ENCODE measurements at regions not wholly inside any gene's neighbourhood (a gene's known extent, or its start where the extent isn't known, plus 50 kb on each side); places are given as distances from the start of the nearest gene placed in this dataset.

DNA sequence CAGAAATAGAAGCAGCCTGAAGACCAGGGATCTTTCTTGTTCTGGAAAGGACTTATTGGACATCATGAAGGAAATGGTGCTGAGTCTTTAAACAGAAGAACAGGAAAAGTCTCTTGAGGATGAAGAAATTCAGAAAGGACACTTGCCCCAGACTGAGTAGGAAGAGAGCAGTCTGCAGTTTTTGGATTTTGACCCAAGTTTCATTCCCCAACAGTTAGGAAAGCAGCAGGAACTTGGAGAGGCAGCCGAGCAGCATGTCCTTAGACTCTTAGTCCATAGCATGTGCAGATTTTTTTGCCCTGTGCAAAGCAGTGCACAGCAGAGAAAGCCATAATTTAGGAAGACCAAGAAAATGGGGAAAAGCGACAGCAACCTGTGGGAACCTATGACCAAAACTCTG is 927.2 kb upstream of the AUTS2 start:
- H3K4me3 ChIP-seq (ENCODE audit: low read length in 2 of 2): no peak overlapping the region
- no peaks in the 10 kb centered on the region for H3K27me3 ChIP-seq (ENCODE audit: control insufficient read depth in 2 of 2, insufficient read depth in 1 of 2, low read length in 1 of 2)
- H3K4me1 ChIP-seq (ENCODE audit: control insufficient read depth in 2 of 2, insufficient read depth in 2 of 2, low read length in 2 of 2): no peaks in the 10 kb centered on the region
- no peak overlapping the region for H3K27ac ChIP-seq (ENCODE audit: low read depth in 1 of 2, low read length in 1 of 2)
- H3K36me3 ChIP-seq (ENCODE audit: control insufficient read depth in 2 of 2, insufficient read depth in 2 of 2, low read length in 1 of 2): no peaks in the 10 kb centered on the region
- H3K9me3 ChIP-seq (ENCODE audit: control insufficient read depth in 2 of 2, insufficient read depth in 1 of 2, low read length in 1 of 2): peaks cover 4 to 7% of the 10 kb centered on the region in 2 donors
- WGBS: 89% methylated on average over 2 of the region's 2 CpGs
- DNase-seq (ENCODE audit: low read depth in 6 of 9, low spot score in 9 of 9): no peak

DNA sequence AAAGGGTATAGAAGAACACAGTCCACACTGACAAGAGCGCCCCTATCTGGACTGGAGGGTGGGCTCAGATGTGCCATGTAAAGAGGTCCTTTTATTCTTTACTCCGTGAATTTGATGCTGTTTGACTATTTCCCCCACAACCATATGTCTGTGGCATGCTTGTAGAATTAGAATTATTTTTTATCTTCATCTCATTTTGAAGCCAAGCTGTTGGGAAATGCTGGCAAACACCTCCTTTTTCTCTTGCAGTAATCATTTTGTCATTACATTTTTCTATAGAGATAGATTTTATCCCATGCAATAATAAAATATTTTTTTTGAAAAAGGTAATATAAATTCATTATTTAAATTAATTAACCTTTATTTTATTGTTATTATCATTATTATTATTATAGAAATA is 926.6 kb upstream of the AUTS2 start:
- H3K4me3 ChIP-seq (ENCODE audit: low read length in 2 of 2): no peak overlapping the region
- H3K36me3 ChIP-seq (ENCODE audit: control insufficient read depth in 2 of 2, insufficient read depth in 2 of 2, low read length in 1 of 2): no peaks in the 10 kb centered on the region
- H3K9me3 ChIP-seq (ENCODE audit: control insufficient read depth in 2 of 2, insufficient read depth in 1 of 2, low read length in 1 of 2): peaks cover 4 to 7% of the 10 kb centered on the region in 2 donors
- no peaks in the 10 kb centered on the region for H3K27me3 ChIP-seq (ENCODE audit: control insufficient read depth in 2 of 2, insufficient read depth in 1 of 2, low read length in 1 of 2)
- DNase-seq (ENCODE audit: low read depth in 6 of 9, low spot score in 9 of 9): no peak
- H3K4me1 ChIP-seq (ENCODE audit: control insufficient read depth in 2 of 2, insufficient read depth in 2 of 2, low read length in 2 of 2): no peaks in the 10 kb centered on the region
- WGBS: 93% methylated on average over 2 of the region's 2 CpGs
- no peak overlapping the region for H3K27ac ChIP-seq (ENCODE audit: low read depth in 1 of 2, low read length in 1 of 2)

GRCh38 chr7:68674826-68675225 is 923.4 kb upstream of the AUTS2 start:
- Histone ChIP-seq H3K9me3 (ENCODE audit: control insufficient read depth in 2 of 2, insufficient read depth in 1 of 2, low read length in 1 of 2) (peaks cover 4 to 17% of the 10 kb centered on the region in 2 donors), H3K27me3 (ENCODE audit: control insufficient read depth in 2 of 2, insufficient read depth in 1 of 2, low read length in 1 of 2) (no peaks in the 10 kb centered on the region), H3K4me3 (ENCODE audit: low read length in 2 of 2) (no peak overlapping the region), H3K27ac (ENCODE audit: low read depth in 1 of 2, low read length in 1 of 2) (no peak overlapping the region), H3K4me1 (ENCODE audit: control insufficient read depth in 2 of 2, insufficient read depth in 2 of 2, low read length in 2 of 2) (no peaks in the 10 kb centered on the region), H3K36me3 (ENCODE audit: control insufficient read depth in 2 of 2, insufficient read depth in 2 of 2, low read length in 1 of 2) (no peaks in the 10 kb centered on the region)
- no peak for DNase-seq (ENCODE audit: low read depth in 6 of 9, low spot score in 9 of 9)
- WGBS: 91% methylated on average over 3 of the region's 3 CpGs

DNA sequence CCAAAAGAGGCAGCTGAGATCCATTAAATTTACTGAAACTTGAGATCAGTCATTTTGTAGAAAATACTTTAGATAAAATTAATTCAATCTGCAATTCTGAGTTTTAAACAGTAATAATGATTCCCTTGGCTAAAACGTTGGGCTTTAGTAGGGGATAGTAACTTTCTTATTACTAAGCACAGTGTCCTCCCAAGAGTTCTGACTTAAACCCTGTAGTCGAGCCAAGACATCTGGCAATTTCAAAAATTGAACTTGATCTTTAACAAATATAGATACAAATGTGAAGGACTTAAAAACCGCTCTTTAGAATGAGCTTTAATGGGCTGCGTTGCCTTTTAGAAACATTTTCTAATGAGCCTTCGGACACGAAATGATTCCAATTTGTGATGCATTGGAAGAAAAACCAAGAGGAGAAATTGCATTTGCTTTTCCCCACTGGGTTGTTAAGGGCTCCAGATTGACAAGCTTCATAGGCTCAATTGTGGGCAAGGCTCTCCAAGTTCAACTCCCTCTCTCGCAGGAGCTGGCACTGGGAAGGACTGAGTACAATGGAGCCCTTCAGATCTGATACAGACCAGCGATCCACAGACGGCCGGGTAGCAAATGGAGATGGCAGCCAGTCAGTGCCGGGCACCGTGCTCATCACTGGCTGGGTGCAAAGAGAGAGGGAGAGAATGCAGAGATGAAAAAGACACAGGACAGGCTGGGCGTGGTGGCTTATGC is 921.3 kb upstream of the AUTS2 start:
- DNase-seq (ENCODE audit: low read depth in 6 of 9, low spot score in 9 of 9): no peak
- H3K4me3 ChIP-seq (ENCODE audit: low read length in 2 of 2): no peak overlapping the region
- no peaks in the 10 kb centered on the region for H3K4me1 ChIP-seq (ENCODE audit: control insufficient read depth in 2 of 2, insufficient read depth in 2 of 2, low read length in 2 of 2)

DNA sequence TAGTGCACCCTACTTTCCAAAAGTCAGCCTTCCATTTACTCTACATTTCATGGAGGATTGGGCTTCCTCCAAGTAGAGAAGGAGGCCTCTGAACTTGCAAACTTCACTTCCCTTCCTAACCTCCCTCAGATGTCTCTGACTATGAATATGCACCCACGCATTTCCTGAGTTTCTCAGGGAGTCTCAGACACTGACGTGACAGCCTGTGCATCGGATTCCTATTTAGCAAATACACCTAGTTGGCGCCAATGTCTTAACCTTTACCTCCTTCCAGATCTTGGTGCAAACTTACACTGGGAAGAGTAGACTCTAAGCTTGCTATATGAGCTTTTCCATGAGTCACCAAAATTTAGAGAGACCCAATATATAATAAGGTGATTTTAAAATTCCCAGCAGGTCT is 920.1 kb upstream of the AUTS2 start:
- Histone ChIP-seq H3K9me3 (ENCODE audit: control insufficient read depth in 2 of 2, insufficient read depth in 1 of 2, low read length in 1 of 2) (peaks cover 1 to 16% of the 10 kb centered on the region in 2 donors), H3K4me1 (ENCODE audit: control insufficient read depth in 2 of 2, insufficient read depth in 2 of 2, low read length in 2 of 2) (no peaks in the 10 kb centered on the region), H3K4me3 (ENCODE audit: low read length in 2 of 2) (no peak overlapping the region), H3K27me3 (ENCODE audit: control insufficient read depth in 2 of 2, insufficient read depth in 1 of 2, low read length in 1 of 2) (no peaks in the 10 kb centered on the region), H3K36me3 (ENCODE audit: control insufficient read depth in 2 of 2, insufficient read depth in 2 of 2, low read length in 1 of 2) (no peaks in the 10 kb centered on the region), H3K27ac (ENCODE audit: low read depth in 1 of 2, low read length in 1 of 2) (no peak overlapping the region)
- DNase-seq (ENCODE audit: low read depth in 6 of 9, low spot score in 9 of 9): no peak
- 84% methylated on average over 4 of the region's 4 CpGs for WGBS

More for the DNA sequence above, 921.3 kb upstream of the AUTS2 start:
- WGBS: 93% methylated on average over 13 of the region's 13 CpGs
- H3K36me3 ChIP-seq (ENCODE audit: control insufficient read depth in 2 of 2, insufficient read depth in 2 of 2, low read length in 1 of 2): no peaks in the 10 kb centered on the region
- no peak overlapping the region for H3K27ac ChIP-seq (ENCODE audit: low read depth in 1 of 2, low read length in 1 of 2)
- peaks cover 4 to 16% of the 10 kb centered on the region in 2 donors for H3K9me3 ChIP-seq (ENCODE audit: control insufficient read depth in 2 of 2, insufficient read depth in 1 of 2, low read length in 1 of 2)
- H3K27me3 ChIP-seq (ENCODE audit: control insufficient read depth in 2 of 2, insufficient read depth in 1 of 2, low read length in 1 of 2): no peaks in the 10 kb centered on the region

DNA sequence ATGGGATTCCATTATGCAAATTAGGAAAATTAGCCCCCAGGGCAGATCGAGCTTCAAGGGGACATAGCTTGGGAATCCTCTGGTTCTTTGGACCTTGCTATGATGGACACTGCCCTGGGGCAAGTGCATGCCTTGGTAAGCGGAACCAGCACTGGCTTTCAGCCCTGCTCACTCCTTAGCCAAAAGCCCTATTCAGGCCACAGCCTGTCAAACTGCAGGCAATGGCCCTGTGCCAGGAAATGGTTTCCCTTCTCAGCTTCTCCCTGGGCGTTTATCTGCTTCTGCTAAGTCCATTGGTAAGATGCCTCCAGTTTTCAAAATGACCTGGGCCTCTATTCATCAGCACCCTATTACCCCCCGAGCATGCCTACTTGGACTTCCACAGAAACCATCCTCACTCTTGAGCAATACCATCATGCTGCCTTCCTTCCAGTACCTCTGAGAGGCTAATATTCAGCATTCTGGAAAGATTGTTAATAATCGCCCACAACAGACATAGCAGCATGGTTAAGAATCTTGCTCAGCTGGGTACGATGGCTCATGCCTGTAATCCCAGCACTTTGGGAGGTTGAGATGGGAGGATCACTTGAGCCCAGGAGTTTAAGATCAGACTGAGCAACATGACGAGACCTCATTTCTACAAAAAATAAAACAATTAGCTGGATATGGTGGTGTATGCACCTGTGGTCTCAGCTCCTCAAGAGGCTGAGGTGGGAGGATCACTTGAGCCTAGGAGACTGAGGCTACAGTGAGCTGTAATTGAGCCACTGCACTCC is 918.6 kb upstream of the AUTS2 start:
- Histone ChIP-seq H3K4me1 (ENCODE audit: control insufficient read depth in 2 of 2, insufficient read depth in 2 of 2, low read length in 2 of 2) (no peaks in the 10 kb centered on the region), H3K36me3 (ENCODE audit: control insufficient read depth in 2 of 2, insufficient read depth in 2 of 2, low read length in 1 of 2) (no peaks in the 10 kb centered on the region), H3K27me3 (ENCODE audit: control insufficient read depth in 2 of 2, insufficient read depth in 1 of 2, low read length in 1 of 2) (no peaks in the 10 kb centered on the region), H3K9me3 (ENCODE audit: control insufficient read depth in 2 of 2, insufficient read depth in 1 of 2, low read length in 1 of 2) (peaks cover 0 to 26% of the 10 kb centered on the region in 2 donors), H3K4me3 (ENCODE audit: low read length in 2 of 2) (no peak overlapping the region), H3K27ac (ENCODE audit: low read depth in 1 of 2, low read length in 1 of 2) (no peak overlapping the region)
- WGBS: 83% methylated on average over 7 of the region's 7 CpGs
- DNase-seq (ENCODE audit: low read depth in 6 of 9, low spot score in 9 of 9): no peak

GRCh38 chr7:68680235-68680872 is 917.9 kb upstream of the AUTS2 start:
- Histone ChIP-seq H3K4me3 (ENCODE audit: low read length in 2 of 2) (no peak overlapping the region), H3K9me3 (ENCODE audit: control insufficient read depth in 2 of 2, insufficient read depth in 1 of 2, low read length in 1 of 2) (peaks cover 0 to 26% of the 10 kb centered on the region in 2 donors), H3K36me3 (ENCODE audit: control insufficient read depth in 2 of 2, insufficient read depth in 2 of 2, low read length in 1 of 2) (no peaks in the 10 kb centered on the region), H3K4me1 (ENCODE audit: control insufficient read depth in 2 of 2, insufficient read depth in 2 of 2, low read length in 2 of 2) (no peaks in the 10 kb centered on the region), H3K27me3 (ENCODE audit: control insufficient read depth in 2 of 2, insufficient read depth in 1 of 2, low read length in 1 of 2) (no peaks in the 10 kb centered on the region), H3K27ac (ENCODE audit: low read depth in 1 of 2, low read length in 1 of 2) (no peak overlapping the region)
- DNase-seq (ENCODE audit: low read depth in 6 of 9, low spot score in 9 of 9): no peak
- WGBS: 59% methylated on average over 1 of the region's 1 CpG

DNA sequence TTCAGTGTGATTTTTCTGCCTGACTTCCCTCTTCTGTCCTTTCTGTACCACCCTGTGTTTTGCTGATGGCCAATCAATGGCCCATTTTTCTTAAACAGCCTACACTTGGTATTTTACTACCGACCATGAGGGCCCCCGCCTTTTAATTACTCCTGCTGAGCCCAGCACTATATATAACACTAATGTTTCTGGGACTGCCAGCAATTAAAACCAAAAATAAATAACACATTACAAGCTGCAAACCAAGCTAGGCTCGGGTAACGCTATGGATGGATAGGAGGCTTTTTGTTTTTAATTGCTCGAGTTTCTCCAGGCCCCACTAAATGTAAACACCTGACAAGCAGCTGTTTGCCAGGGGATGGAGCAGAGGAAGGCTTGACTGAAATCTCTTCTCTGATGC is 915.4 kb upstream of the AUTS2 start:
- Histone ChIP-seq H3K4me1 (ENCODE audit: control insufficient read depth in 2 of 2, insufficient read depth in 2 of 2, low read length in 2 of 2) (no peaks in the 10 kb centered on the region), H3K9me3 (ENCODE audit: control insufficient read depth in 2 of 2, insufficient read depth in 1 of 2, low read length in 1 of 2) (peaks cover 1 to 30% of the 10 kb centered on the region in 2 donors), H3K4me3 (ENCODE audit: low read length in 2 of 2) (no peak overlapping the region), H3K27me3 (ENCODE audit: control insufficient read depth in 2 of 2, insufficient read depth in 1 of 2, low read length in 1 of 2) (no peaks in the 10 kb centered on the region), H3K27ac (ENCODE audit: low read depth in 1 of 2, low read length in 1 of 2) (no peak overlapping the region), H3K36me3 (ENCODE audit: control insufficient read depth in 2 of 2, insufficient read depth in 2 of 2, low read length in 1 of 2) (no peaks in the 10 kb centered on the region)
- DNase-seq (ENCODE audit: low read depth in 6 of 9, low spot score in 9 of 9): no peak
- 41% methylated on average over 5 of the region's 5 CpGs for WGBS

GRCh38 chr7:68684246-68684839 is 913.9 kb upstream of the AUTS2 start:
- Histone ChIP-seq H3K4me1 (ENCODE audit: control insufficient read depth in 2 of 2, insufficient read depth in 2 of 2, low read length in 2 of 2) (no peaks in the 10 kb centered on the region), H3K4me3 (ENCODE audit: low read length in 2 of 2) (no peak overlapping the region), H3K36me3 (ENCODE audit: control insufficient read depth in 2 of 2, insufficient read depth in 2 of 2, low read length in 1 of 2) (no peaks in the 10 kb centered on the region), H3K27me3 (ENCODE audit: control insufficient read depth in 2 of 2, insufficient read depth in 1 of 2, low read length in 1 of 2) (no peaks in the 10 kb centered on the region), H3K27ac (ENCODE audit: low read depth in 1 of 2, low read length in 1 of 2) (no peak overlapping the region), H3K9me3 (ENCODE audit: control insufficient read depth in 2 of 2, insufficient read depth in 1 of 2, low read length in 1 of 2) (peaks cover 1 to 25% of the 10 kb centered on the region in 2 donors)
- 93% methylated on average over 8 of the region's 8 CpGs for WGBS
- DNase-seq (ENCODE audit: low read depth in 6 of 9, low spot score in 9 of 9): no peak

Measured in thymus (tissue), 11 donors.